IMR-90 (cell line): ENCODE measurements at regions not wholly inside any gene's neighbourhood (a gene's known extent, or its start where the extent isn't known, plus 50 kb on each side); places are given as distances from the start of the nearest gene placed in this dataset.

Experiments used
- ATAC-seq: fragments of 200-7000 bp; cut with Tn5 transposase; 2 replicates; pipeline ENCODE4 v1.9.1; 2020; ENCODE audit warnings: low read depth, mild to moderate bottlenecking, moderate library complexity
- BruUV-seq: library from RNA; stranded (reverse); fragments of 400-500 nt; replicated peaks from 2 replicates; lab custom pipeline; 2021; lab: Mats Ljungman, UMichigan
- CTCF ChIA-PET: fragments of 300-600 bp; formaldehyde crosslinking; extraction: SDS; loops from one replicate; lab custom pipeline; 2021; ENCODE audit warnings: antibody characterized with exemption; lab: Yijun Ruan, JAX
- POLR2A ChIA-PET: fragments of 300-600 bp; sonication (Branson Sonifier 250); formaldehyde crosslinking; loops from one replicate; lab custom pipeline; 2022; ENCODE audit warnings: antibody characterized with exemption; ENCODE audit not compliant: unreplicated experiment; lab: Charles Lee
- DNase-seq: peaks from one replicate; pipeline ENCODE4 v3.0.0; 2013
- H2AFZ ChIP-seq: replicated peaks from 2 replicates; pipeline ENCODE3; 2013; ENCODE audit warnings: low read length, mild to moderate bottlenecking; ENCODE audit not compliant: poor library complexity
- H2AK5ac ChIP-seq: 2 replicates; pipeline ENCODE4 v1.6.1; 2013; ENCODE audit warnings: low read depth, low read length, inconsistent platforms
- H2AK9ac ChIP-seq: replicated peaks from 2 replicates; pipeline ENCODE3; 2013; ENCODE audit warnings: mild to moderate bottlenecking, low read depth, low read length, moderate library complexity; ENCODE audit not compliant: poor library complexity
- H2BK120ac ChIP-seq: 2 replicates; pipeline ENCODE4 v1.6.1; 2013; ENCODE audit warnings: low read depth, low read length, inconsistent platforms
- H2BK15ac ChIP-seq: 3 replicates; pipeline ENCODE4 v1.6.1; 2013; ENCODE audit warnings: low read depth, low read length, inconsistent platforms
- H2BK20ac ChIP-seq: 2 replicates; pipeline ENCODE4 v1.6.1; 2013; ENCODE audit warnings: low read depth, mild to moderate bottlenecking, inconsistent platforms, low read length, moderate library complexity
- H2BK5ac ChIP-seq: 2 replicates; pipeline ENCODE4 v1.6.1; 2013; ENCODE audit warnings: mild to moderate bottlenecking, low read depth, low read length, inconsistent platforms; ENCODE audit not compliant: poor library complexity, severe bottlenecking
- H3K14ac ChIP-seq: replicated peaks from 2 replicates; pipeline ENCODE4 v1.6.1; 2013; ENCODE audit warnings: low read depth, low read length, inconsistent platforms
- H3K18ac ChIP-seq: 2 replicates; pipeline ENCODE4 v1.6.1; 2013; ENCODE audit warnings: low read depth, low read length, control low read depth
- H3K23ac ChIP-seq: 2 replicates; pipeline ENCODE4 v1.6.1; 2013; ENCODE audit warnings: low read depth, low read length, inconsistent platforms
- H3K27ac ChIP-seq: 2 replicates; pipeline ENCODE4 v1.5.1; 2013; ENCODE audit warnings: mild to moderate bottlenecking, control low read depth, low read length; ENCODE audit not compliant: insufficient read depth
- H3K27me3 ChIP-seq: 2 replicates; pipeline ENCODE4 v1.6.1; 2013; ENCODE audit warnings: low read length; ENCODE audit not compliant: control insufficient read depth, insufficient read depth
- H3K36me3 ChIP-seq: 2 replicates; pipeline ENCODE4 v1.6.1; 2013; ENCODE audit warnings: low read length, mixed read lengths; ENCODE audit not compliant: control insufficient read depth, insufficient read depth
- H3K4ac ChIP-seq: 2 replicates; pipeline ENCODE4 v1.6.1; 2013; ENCODE audit warnings: low read depth, low read length, inconsistent platforms
- H3K4me1 ChIP-seq: 2 replicates; pipeline ENCODE4 v1.6.1; 2013; ENCODE audit warnings: low read length, mixed read lengths; ENCODE audit not compliant: control insufficient read depth, insufficient read depth
- H3K4me2 ChIP-seq: 2 replicates; pipeline ENCODE4 v1.6.1; 2013; ENCODE audit warnings: low read depth, mild to moderate bottlenecking, control low read depth, low read length, moderate library complexity
- H3K4me3 ChIP-seq: 2 replicates; pipeline ENCODE4 v1.5.1; 2013; ENCODE audit warnings: low read depth, mild to moderate bottlenecking, control low read depth, low read length, moderate library complexity; ENCODE audit not compliant: insufficient read depth
- H3K56ac ChIP-seq: 2 replicates; pipeline ENCODE4 v1.6.1; 2013; ENCODE audit warnings: low read length, inconsistent platforms; ENCODE audit not compliant: insufficient read depth; ENCODE audit errors: extremely low read depth
- H3K79me1 ChIP-seq, 2 experiments: 2 replicates each; pipeline ENCODE4 v1.6.1; 2013; ENCODE audit warnings: low read length in 2 of 2, inconsistent platforms in 1 of 2, low read depth in 1 of 2
- H3K9ac ChIP-seq: 2 replicates; pipeline ENCODE4 v1.6.1; 2013; ENCODE audit warnings: low read depth, low read length, control low read depth
- H3K9me1 ChIP-seq: 2 replicates; pipeline ENCODE4 v1.6.1; 2013; ENCODE audit warnings: low read length, inconsistent platforms; ENCODE audit not compliant: insufficient read depth
- H3K9me3 ChIP-seq: 2 replicates; pipeline ENCODE4 v1.6.1; 2013; ENCODE audit warnings: low read length; ENCODE audit not compliant: control insufficient read depth, insufficient read depth
- H4K20me1 ChIP-seq: 2 replicates; pipeline ENCODE4 v1.6.1; 2013; ENCODE audit warnings: low read length, inconsistent platforms; ENCODE audit not compliant: insufficient read depth
- H4K5ac ChIP-seq: 2 replicates; pipeline ENCODE4 v1.6.1; 2013; ENCODE audit warnings: mild to moderate bottlenecking, low read depth, low read length, control low read depth
- H4K8ac ChIP-seq, 2 experiments: 2 replicates each; pipeline ENCODE4 v1.6.1; 2013; ENCODE audit warnings: low read depth in 2 of 2, low read length in 2 of 2, control low read depth in 1 of 2, inconsistent platforms in 1 of 2
- H4K91ac ChIP-seq: 2 replicates; pipeline ENCODE4 v1.6.1; 2013; ENCODE audit warnings: low read depth, low read length, inconsistent platforms; ENCODE audit not compliant: insufficient read depth
- CEBPB ChIP-seq: IDR thresholded peaks from 2 replicates; pipeline ENCODE4 v1.6.1; 2012; ENCODE audit warnings: low read depth, low read length, improper control_type of control experiment
- MAFK ChIP-seq: IDR thresholded peaks from 2 replicates; pipeline ENCODE4 v1.6.1; 2012; ENCODE audit warnings: low read depth, low read length, improper control_type of control experiment
- POLR2A ChIP-seq: IDR thresholded peaks from 2 replicates; pipeline ENCODE4 v1.6.1; 2012; ENCODE audit warnings: mild to moderate bottlenecking, low read depth, low read length
- WGBS, 2 experiments: methylation state at CpG; one replicate each; pipeline versions ENCODE4 v1.1.5 to v1.1.7; 2013; ENCODE audit warnings: missing lambda C conversion rate in 2 of 2; ENCODE audit not compliant: insufficient read length in 1 of 2; ENCODE audit errors: extremely low coverage in 2 of 2; 5-methylcytosine and 5-hydroxymethylcytosine counted together
- dilution Hi-C: fragments of 300-500 bp; cut with HindIII; formaldehyde crosslinking; loops from one replicate; pipeline ENCODE4 v1.14.3; 2018; ENCODE audit warnings: low sequenced_read_pairs; ENCODE audit not compliant: unreplicated experiment
- in situ Hi-C: fragments of 300-500 bp; cut with MboI; formaldehyde crosslinking; loops from 3 replicates; pipeline ENCODE4 v1.14.3; 2019; ENCODE audit warnings: low sequenced_read_pairs, inconsistent platforms, mixed read lengths
- intact Hi-C: fragments of 100-400 bp; cut with micrococcal nuclease; formaldehyde crosslinking; loops from 2 replicates; pipeline ENCODE4 v1.10.0; 2022
- TF ChIP-seq, protein P1 (sequence below): fragments of 150-350 bp; IDR thresholded peaks from 2 replicates; pipeline ENCODE4 v1.6.1; 2017; ENCODE audit warnings: mild to moderate bottlenecking, antibody characterized with exemption, low read length, low read depth

DNA sequence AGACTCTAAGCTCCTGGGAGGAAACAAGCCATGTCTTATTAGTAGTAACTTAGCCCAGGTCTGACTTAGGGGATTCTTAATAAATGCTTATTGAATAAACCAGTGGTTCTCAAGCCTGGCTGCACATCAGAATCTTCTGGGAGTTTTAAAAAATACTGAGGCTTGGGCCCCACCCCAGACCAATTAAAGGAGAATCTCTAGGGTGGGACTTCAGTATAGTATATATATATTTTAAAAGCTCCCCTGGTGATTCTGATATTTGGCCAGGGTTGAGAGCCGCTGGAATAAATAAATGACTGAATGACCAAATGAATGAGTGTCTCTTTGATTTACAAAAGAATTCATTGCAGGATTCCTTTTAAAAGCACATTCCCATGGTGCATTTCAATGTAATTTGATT is 151.5 kb upstream of the GSC start:
- peaks cover 19% of the 10 kb centered on the region for H3K9me3 ChIP-seq
- no CpG with 5 or more reads among the region's 1 CpG for WGBS, 2 experiments
- in situ Hi-C loops, result no loop called here
- POLR2A ChIA-PET, result no interaction called here
- no peaks in the 10 kb centered on the region for H3K79me1 ChIP-seq
- no peak overlapping the region for H3K9ac ChIP-seq
- H2AFZ ChIP-seq, result no peak overlapping the region
- CTCF ChIA-PET, result interaction anchor here (0.7 kb wide), 1 partner anchor 92 kb away, joined by 3 read pairs; no protein-coding TSS in a partner anchor
- H3K4me2 ChIP-seq, result no peak overlapping the region
- ATAC-seq (no peak), DNase-seq (no peak)
- H3K4me3 ChIP-seq, result no peak overlapping the region
- TF ChIP-seq, protein P1, sequence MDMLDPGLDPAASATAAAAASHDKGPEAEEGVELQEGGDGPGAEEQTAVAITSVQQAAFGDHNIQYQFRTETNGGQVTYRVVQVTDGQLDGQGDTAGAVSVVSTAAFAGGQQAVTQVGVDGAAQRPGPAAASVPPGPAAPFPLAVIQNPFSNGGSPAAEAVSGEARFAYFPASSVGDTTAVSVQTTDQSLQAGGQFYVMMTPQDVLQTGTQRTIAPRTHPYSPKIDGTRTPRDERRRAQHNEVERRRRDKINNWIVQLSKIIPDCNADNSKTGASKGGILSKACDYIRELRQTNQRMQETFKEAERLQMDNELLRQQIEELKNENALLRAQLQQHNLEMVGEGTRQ, result no peak
- no peak for TF ChIP-seq MAFK
- no peak for TF ChIP-seq POLR2A
- TF ChIP-seq CEBPB, result no peak
- H3K9me1 ChIP-seq, result no peaks in the 10 kb centered on the region
- H3K14ac ChIP-seq, result no peak overlapping the region
- no peak overlapping the region for H3K18ac ChIP-seq
- no peaks in the 10 kb centered on the region for H3K36me3 ChIP-seq
- H2BK15ac ChIP-seq, result no peak overlapping the region
- no peak overlapping the region for H3K23ac ChIP-seq
- H4K91ac ChIP-seq, result no peak overlapping the region
- BruUV-seq, result no TSS peak
- H2BK120ac ChIP-seq, result no peak overlapping the region
- no peak overlapping the region for H3K27ac ChIP-seq
- no peak overlapping the region for H2BK20ac ChIP-seq
- H2AK9ac ChIP-seq, result no peak overlapping the region
- H3K56ac ChIP-seq, result no peak overlapping the region
- no peak overlapping the region for H4K5ac ChIP-seq
- dilution Hi-C loops, result no loop called here
- no peaks in the 10 kb centered on the region for H4K20me1 ChIP-seq
- intact Hi-C loops, result no loop called here
- no peaks in the 10 kb centered on the region for H3K27me3 ChIP-seq
- H2BK5ac ChIP-seq, result no peak overlapping the region
- no peaks in the 10 kb centered on the region for H3K4me1 ChIP-seq
- H3K4ac ChIP-seq, result no peak overlapping the region
- H4K8ac ChIP-seq, result no peak overlapping the region
- no peak overlapping the region for H2AK5ac ChIP-seq
